Fibroblast of lung (primary cell): ENCODE measurements at regions not wholly inside any gene's neighbourhood (a gene's known extent, or its start where the extent isn't known, plus 50 kb on each side); places are given as distances from the start of the nearest gene placed in this dataset.

ENCODE experiments used
- DNase-seq, 2 donors: peaks; one replicate each; pipeline versions ENCODE4 v3.0.0 to v3.0.0-alpha.2; 2010; ENCODE audit warnings: low read depth in 2 of 2
- H2AFZ ChIP-seq: 2 replicates; pipeline ENCODE4 v1.5.1; 2012; ENCODE audit warnings: low read length, control low read depth, inconsistent platforms
- H3K27ac ChIP-seq: 2 replicates; pipeline ENCODE4 v1.5.1; 2011; ENCODE audit warnings: low read length, control low read depth; ENCODE audit not compliant: insufficient read depth
- H3K27me3 ChIP-seq: 2 replicates; pipeline ENCODE4 v1.5.1; 2011; ENCODE audit warnings: mild to moderate bottlenecking, low read length; ENCODE audit not compliant: control insufficient read depth, insufficient read depth
- H3K36me3 ChIP-seq: 2 replicates; pipeline ENCODE4 v1.5.1; 2011; ENCODE audit warnings: low read length; ENCODE audit not compliant: control insufficient read depth, insufficient read depth
- H3K4me1 ChIP-seq: 2 replicates; pipeline ENCODE4 v1.5.1; 2011; ENCODE audit warnings: low read length; ENCODE audit not compliant: control insufficient read depth, insufficient read depth; ENCODE audit errors: extremely low read depth
- H3K4me2 ChIP-seq: 2 replicates; pipeline ENCODE4 v1.5.1; 2011; ENCODE audit warnings: low read length, control low read depth; ENCODE audit not compliant: insufficient read depth; ENCODE audit errors: extremely low read depth
- H3K4me3 ChIP-seq, 4 experiments: fragments of 200-600 bp in 1 of 4; sonication (generic) in 1 of 4; replicated peaks in 1 of 4; 2 replicates each; pipeline ENCODE4 v1.5.1; 2011 to 2016; ENCODE audit warnings: low read length in 4 of 4, low read depth in 3 of 4, mild to moderate bottlenecking in 3 of 4, control low read depth in 2 of 4, inconsistent platforms in 1 of 4, mixed read lengths in 1 of 4; ENCODE audit not compliant: insufficient read depth in 1 of 4; ENCODE audit errors: control extremely low read depth in 1 of 4
- H3K79me2 ChIP-seq: 2 replicates; pipeline ENCODE4 v1.5.1; 2012; ENCODE audit warnings: mild to moderate bottlenecking, low read length, inconsistent platforms; ENCODE audit not compliant: control insufficient read depth, insufficient read depth
- H3K9ac ChIP-seq: 2 replicates; pipeline ENCODE4 v1.5.1; 2011; ENCODE audit warnings: mild to moderate bottlenecking, low read length, control low read depth; ENCODE audit not compliant: insufficient read depth
- H3K9me3 ChIP-seq: 2 replicates; pipeline ENCODE4 v1.5.1; 2012; ENCODE audit warnings: low read depth, low read length; ENCODE audit not compliant: control insufficient read depth, insufficient read depth
- H4K20me1 ChIP-seq: 2 replicates; pipeline ENCODE4 v1.5.1; 2011; ENCODE audit warnings: low read length; ENCODE audit not compliant: control insufficient read depth, insufficient read depth; ENCODE audit errors: extremely low read depth
- EZH2 ChIP-seq: IDR thresholded peaks from 2 replicates; pipeline ENCODE4 v1.5.1; 2012; ENCODE audit warnings: low read length, control low read depth, mild to moderate bottlenecking; ENCODE audit errors: missing control alignments
- TF ChIP-seq, protein P1 (sequence below), 2 donors: IDR thresholded peaks in 1 of 2; conservative IDR thresholded peaks in 1 of 2; 1 replicate in 1 of 2; 2 replicates in 1 of 2; pipeline ENCODE4 v1.5.1; 2011 to 2012; ENCODE audit warnings: low read length in 2 of 2, control low read depth in 1 of 2, inconsistent platforms in 1 of 2, low read depth in 1 of 2, mild to moderate bottlenecking in 1 of 2

- Histone ChIP-seq H3K4me2 (no peak overlapping the region), H3K4me1 (peaks cover 2% of the 10 kb centered on the region), H4K20me1 (no peaks in the 10 kb centered on the region), H3K36me3 (no peaks in the 10 kb centered on the region), H3K79me2 (no peaks in the 10 kb centered on the region), H3K27ac (no peak overlapping the region), H3K4me3 (no peak overlapping the region), H2AFZ (no peak overlapping the region), H3K27me3 (no peaks in the 10 kb centered on the region), H3K9ac (no peak overlapping the region), H3K9me3 (no peaks in the 10 kb centered on the region)
- DNase-seq: peak; percentile 89 to 99
- TF ChIP-seq, protein P1, sequence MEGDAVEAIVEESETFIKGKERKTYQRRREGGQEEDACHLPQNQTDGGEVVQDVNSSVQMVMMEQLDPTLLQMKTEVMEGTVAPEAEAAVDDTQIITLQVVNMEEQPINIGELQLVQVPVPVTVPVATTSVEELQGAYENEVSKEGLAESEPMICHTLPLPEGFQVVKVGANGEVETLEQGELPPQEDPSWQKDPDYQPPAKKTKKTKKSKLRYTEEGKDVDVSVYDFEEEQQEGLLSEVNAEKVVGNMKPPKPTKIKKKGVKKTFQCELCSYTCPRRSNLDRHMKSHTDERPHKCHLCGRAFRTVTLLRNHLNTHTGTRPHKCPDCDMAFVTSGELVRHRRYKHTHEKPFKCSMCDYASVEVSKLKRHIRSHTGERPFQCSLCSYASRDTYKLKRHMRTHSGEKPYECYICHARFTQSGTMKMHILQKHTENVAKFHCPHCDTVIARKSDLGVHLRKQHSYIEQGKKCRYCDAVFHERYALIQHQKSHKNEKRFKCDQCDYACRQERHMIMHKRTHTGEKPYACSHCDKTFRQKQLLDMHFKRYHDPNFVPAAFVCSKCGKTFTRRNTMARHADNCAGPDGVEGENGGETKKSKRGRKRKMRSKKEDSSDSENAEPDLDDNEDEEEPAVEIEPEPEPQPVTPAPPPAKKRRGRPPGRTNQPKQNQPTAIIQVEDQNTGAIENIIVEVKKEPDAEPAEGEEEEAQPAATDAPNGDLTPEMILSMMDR (conservative IDR thresholded peaks at IDR 0.05 in 1 of 2, IDR thresholded peaks at IDR 0.05 in 1 of 2; ENCODE audit: low read depth in 1 of 2, low read length in 2 of 2): peak; percentile 61 to 67
- TF ChIP-seq EZH2: no peak
These were observed 99.2 kb downstream of the CTH start for GRCh38 chr1:70509996-70510876.

- no peak overlapping the region for H3K9ac ChIP-seq
- no peak overlapping the region for H3K4me2 ChIP-seq
- H3K27me3 ChIP-seq: no peaks in the 10 kb centered on the region
- H3K4me1 ChIP-seq: no peaks in the 10 kb centered on the region
- H3K36me3 ChIP-seq: no peaks in the 10 kb centered on the region
- H4K20me1 ChIP-seq: no peaks in the 10 kb centered on the region
- no peaks in the 10 kb centered on the region for H3K79me2 ChIP-seq
- no peak overlapping the region for H2AFZ ChIP-seq
- H3K4me3 ChIP-seq: no peak overlapping the region
- no peak for DNase-seq
- no peak overlapping the region for H3K27ac ChIP-seq
- TF ChIP-seq, protein P1 (conservative IDR thresholded peaks at IDR 0.05 in 1 of 2, IDR thresholded peaks at IDR 0.05 in 1 of 2; ENCODE audit: low read depth in 1 of 2, low read length in 2 of 2): no peak
- no peak for TF ChIP-seq EZH2
- no peaks in the 10 kb centered on the region for H3K9me3 ChIP-seq
These were observed 106.4 kb downstream of the CTH start for GRCh38 chr1:70517444-70517843.

DNA sequence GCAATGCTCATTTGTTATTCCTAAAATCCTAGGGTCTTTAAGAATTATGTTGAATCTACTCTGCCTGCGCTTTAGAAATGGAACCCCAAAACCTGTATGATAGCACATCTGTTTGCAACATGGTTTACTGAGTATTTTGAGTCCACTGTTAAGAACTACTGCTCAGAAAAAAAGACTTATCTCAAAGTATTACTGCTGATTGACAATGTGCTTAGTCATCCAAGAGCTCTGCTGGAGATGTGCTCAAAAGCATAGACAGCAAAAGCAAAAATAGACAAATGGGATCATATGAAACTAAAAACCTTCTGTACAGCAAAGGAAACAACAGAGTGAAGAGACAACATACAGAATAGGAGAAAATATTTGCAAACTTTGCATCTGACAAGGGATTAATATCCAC is 107.0 kb downstream of the CTH start:
- Histone ChIP-seq H4K20me1 (no peaks in the 10 kb centered on the region), H3K4me2 (no peak overlapping the region), H3K36me3 (no peaks in the 10 kb centered on the region), H3K27ac (no peak overlapping the region), H3K9me3 (no peaks in the 10 kb centered on the region), H2AFZ (no peak overlapping the region), H3K9ac (no peak overlapping the region), H3K4me1 (no peaks in the 10 kb centered on the region), H3K79me2 (no peaks in the 10 kb centered on the region), H3K27me3 (no peaks in the 10 kb centered on the region), H3K4me3 (no peak overlapping the region)
- no peak for DNase-seq
- TF ChIP-seq, protein P1 (conservative IDR thresholded peaks at IDR 0.05 in 1 of 2, IDR thresholded peaks at IDR 0.05 in 1 of 2; ENCODE audit: low read depth in 1 of 2, low read length in 2 of 2): no peak
- TF ChIP-seq EZH2: no peak
